ENCODE measurements at regions not wholly inside any gene's neighbourhood (a gene's known extent, or its start where the extent isn't known, plus 50 kb on each side); places are given as distances from the start of the nearest gene placed in this dataset.

GRCh38 chr4:179543771-179544170 lies 2101.5 kb upstream of the AGA start:
- Histone ChIP-seq H3K36me3 (ENCODE audit: control insufficient read depth in 1 of 2, insufficient read depth in 2 of 2, low read length in 2 of 2) (no peaks in the 10 kb centered on the region), H2AK5ac (ENCODE audit: low read length) (no peak overlapping the region), H4K12ac (ENCODE audit: low read depth, low read length) (no peak overlapping the region), H3K27ac (ENCODE audit: low read depth, low read length) (no peak overlapping the region), H3K23ac (ENCODE audit: low read length) (no peak overlapping the region), H3K9ac (ENCODE audit: low read length) (no peak overlapping the region), H3K4ac (ENCODE audit: low read depth, low read length) (no peak overlapping the region), H3K4me3 (ENCODE audit: low read depth, low read length) (no peak overlapping the region), H3K79me1 (ENCODE audit: low read length) (no peaks in the 10 kb centered on the region), H4K8ac (ENCODE audit: low read depth, low read length) (no peak overlapping the region), H2BK5ac (ENCODE audit: low read depth, low read length, poor library complexity) (no peak overlapping the region), H2AFZ (ENCODE audit: insufficient read depth, low read length, poor library complexity) (no peak overlapping the region), H3K4me1 (ENCODE audit: control insufficient read depth in 1 of 2, insufficient read depth in 2 of 2, low read length in 2 of 2) (no peaks in the 10 kb centered on the region), H3K79me2 (ENCODE audit: control insufficient read depth, insufficient read depth, low read length, poor library complexity) (no peaks in the 10 kb centered on the region), H3K9me3 (ENCODE audit: insufficient read depth, low read depth, low read length) (no peaks in the 10 kb centered on the region), H3K4me2 (ENCODE audit: low read length) (no peak overlapping the region), H3K27me3 (ENCODE audit: insufficient read depth, low read length) (no peaks in the 10 kb centered on the region), H3K18ac (ENCODE audit: low read length) (no peak overlapping the region), H4K91ac (ENCODE audit: low read depth, low read length) (no peak overlapping the region), H2BK12ac (ENCODE audit: low read length) (no peak overlapping the region), H3K14ac (ENCODE audit: low read length) (no peak overlapping the region), H2BK120ac (ENCODE audit: insufficient read depth, low read length, poor library complexity) (no peak overlapping the region)
- no peak for DNase-seq
- WGBS (ENCODE audit: extremely low coverage, insufficient coverage, insufficient read length): no CpG with 5 or more reads among the region's 6 CpGs

DNA sequence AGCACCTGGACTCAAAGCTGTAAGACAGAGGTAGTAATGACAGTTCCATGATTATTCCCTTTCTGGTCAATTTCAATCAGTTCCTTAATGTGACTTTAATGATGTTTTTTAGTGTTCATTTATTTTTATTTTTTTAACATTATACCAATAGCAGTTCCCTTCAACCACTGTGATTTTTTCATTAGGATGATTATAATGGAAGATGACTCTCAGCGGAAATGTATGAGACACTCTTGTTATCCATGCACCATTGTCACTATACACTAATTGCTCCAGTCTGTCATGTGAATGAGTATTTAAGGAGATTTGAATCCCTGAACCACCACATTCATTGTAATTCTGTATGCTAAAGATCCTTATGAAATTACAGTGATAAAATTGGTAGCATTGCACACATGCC lies 2102.3 kb upstream of the AGA start:
- Histone ChIP-seq H3K9ac (ENCODE audit: low read length) (no peak overlapping the region), H3K9me3 (ENCODE audit: insufficient read depth, low read depth, low read length) (no peaks in the 10 kb centered on the region), H3K4ac (ENCODE audit: low read depth, low read length) (no peak overlapping the region), H4K91ac (ENCODE audit: low read depth, low read length) (no peak overlapping the region), H4K8ac (ENCODE audit: low read depth, low read length) (no peak overlapping the region), H3K4me3 (ENCODE audit: low read depth, low read length) (no peak overlapping the region), H3K79me1 (ENCODE audit: low read length) (no peaks in the 10 kb centered on the region), H3K4me1 (ENCODE audit: control insufficient read depth in 1 of 2, insufficient read depth in 2 of 2, low read length in 2 of 2) (no peaks in the 10 kb centered on the region), H3K36me3 (ENCODE audit: control insufficient read depth in 1 of 2, insufficient read depth in 2 of 2, low read length in 2 of 2) (no peaks in the 10 kb centered on the region), H2BK12ac (ENCODE audit: low read length) (no peak overlapping the region), H2BK120ac (ENCODE audit: insufficient read depth, low read length, poor library complexity) (no peak overlapping the region), H2AFZ (ENCODE audit: insufficient read depth, low read length, poor library complexity) (no peak overlapping the region), H3K4me2 (ENCODE audit: low read length) (no peak overlapping the region), H3K14ac (ENCODE audit: low read length) (no peak overlapping the region), H3K79me2 (ENCODE audit: control insufficient read depth, insufficient read depth, low read length, poor library complexity) (no peaks in the 10 kb centered on the region), H3K27ac (ENCODE audit: low read depth, low read length) (no peak overlapping the region), H4K12ac (ENCODE audit: low read depth, low read length) (no peak overlapping the region), H3K18ac (ENCODE audit: low read length) (no peak overlapping the region), H2AK5ac (ENCODE audit: low read length) (no peak overlapping the region), H3K23ac (ENCODE audit: low read length) (no peak overlapping the region), H3K27me3 (ENCODE audit: insufficient read depth, low read length) (no peaks in the 10 kb centered on the region), H2BK5ac (ENCODE audit: low read depth, low read length, poor library complexity) (no peak overlapping the region)
- no CpG with 5 or more reads among the region's 1 CpG for WGBS (ENCODE audit: extremely low coverage, insufficient coverage, insufficient read length)
- no peak for DNase-seq

GRCh38 chr4:179552131-179552530 lies 2109.9 kb upstream of the AGA start:
- no peak overlapping the region for H4K8ac ChIP-seq (ENCODE audit: low read depth, low read length)
- no peaks in the 10 kb centered on the region for H3K36me3 ChIP-seq (ENCODE audit: control insufficient read depth in 1 of 2, insufficient read depth in 2 of 2, low read length in 2 of 2)
- no peak overlapping the region for H2AK5ac ChIP-seq (ENCODE audit: low read length)
- H3K27ac ChIP-seq (ENCODE audit: low read depth, low read length): no peak overlapping the region
- H3K4me2 ChIP-seq (ENCODE audit: low read length): no peak overlapping the region
- H3K27me3 ChIP-seq (ENCODE audit: insufficient read depth, low read length): no peaks in the 10 kb centered on the region
- H3K4me1 ChIP-seq (ENCODE audit: control insufficient read depth in 1 of 2, insufficient read depth in 2 of 2, low read length in 2 of 2): no peaks in the 10 kb centered on the region
- no peak overlapping the region for H3K14ac ChIP-seq (ENCODE audit: low read length)
- H4K91ac ChIP-seq (ENCODE audit: low read depth, low read length): no peak overlapping the region
- H3K79me2 ChIP-seq (ENCODE audit: control insufficient read depth, insufficient read depth, low read length, poor library complexity): no peaks in the 10 kb centered on the region
- no peak overlapping the region for H2AFZ ChIP-seq (ENCODE audit: insufficient read depth, low read length, poor library complexity)
- H3K4me3 ChIP-seq (ENCODE audit: low read depth, low read length): no peak overlapping the region
- DNase-seq: no peak
- WGBS (ENCODE audit: extremely low coverage, insufficient coverage, insufficient read length): no CpG with 5 or more reads among the region's 2 CpGs
- H2BK5ac ChIP-seq (ENCODE audit: low read depth, low read length, poor library complexity): no peak overlapping the region
- no peak overlapping the region for H3K9ac ChIP-seq (ENCODE audit: low read length)
- no peak overlapping the region for H3K23ac ChIP-seq (ENCODE audit: low read length)
- H3K79me1 ChIP-seq (ENCODE audit: low read length): no peaks in the 10 kb centered on the region
- H3K9me3 ChIP-seq (ENCODE audit: insufficient read depth, low read depth, low read length): no peaks in the 10 kb centered on the region
- H3K18ac ChIP-seq (ENCODE audit: low read length): no peak overlapping the region
- no peak overlapping the region for H4K12ac ChIP-seq (ENCODE audit: low read depth, low read length)
- H3K4ac ChIP-seq (ENCODE audit: low read depth, low read length): no peak overlapping the region
- H2BK12ac ChIP-seq (ENCODE audit: low read length): no peak overlapping the region
- no peak overlapping the region for H2BK120ac ChIP-seq (ENCODE audit: insufficient read depth, low read length, poor library complexity)

GRCh38 chr4:179563741-179564140 lies 2121.5 kb upstream of the AGA start:
- WGBS (ENCODE audit: extremely low coverage, insufficient coverage, insufficient read length): no CpG with 5 or more reads among the region's 4 CpGs
- Histone ChIP-seq H3K79me2 (ENCODE audit: control insufficient read depth, insufficient read depth, low read length, poor library complexity) (no peaks in the 10 kb centered on the region), H2AK5ac (ENCODE audit: low read length) (no peak overlapping the region), H2BK12ac (ENCODE audit: low read length) (no peak overlapping the region), H4K12ac (ENCODE audit: low read depth, low read length) (no peak overlapping the region), H2BK120ac (ENCODE audit: insufficient read depth, low read length, poor library complexity) (no peak overlapping the region), H3K23ac (ENCODE audit: low read length) (no peak overlapping the region), H3K4ac (ENCODE audit: low read depth, low read length) (no peak overlapping the region), H3K4me2 (ENCODE audit: low read length) (no peak overlapping the region), H2BK5ac (ENCODE audit: low read depth, low read length, poor library complexity) (no peak overlapping the region), H2AFZ (ENCODE audit: insufficient read depth, low read length, poor library complexity) (no peak overlapping the region), H4K91ac (ENCODE audit: low read depth, low read length) (no peak overlapping the region), H3K27me3 (ENCODE audit: insufficient read depth, low read length) (no peaks in the 10 kb centered on the region), H3K4me1 (ENCODE audit: control insufficient read depth in 1 of 2, insufficient read depth in 2 of 2, low read length in 2 of 2) (no peaks in the 10 kb centered on the region), H3K9me3 (ENCODE audit: insufficient read depth, low read depth, low read length) (no peaks in the 10 kb centered on the region), H3K27ac (ENCODE audit: low read depth, low read length) (no peak overlapping the region), H3K9ac (ENCODE audit: low read length) (no peak overlapping the region), H3K18ac (ENCODE audit: low read length) (no peak overlapping the region), H3K4me3 (ENCODE audit: low read depth, low read length) (no peak overlapping the region), H4K8ac (ENCODE audit: low read depth, low read length) (no peak overlapping the region), H3K36me3 (ENCODE audit: control insufficient read depth in 1 of 2, insufficient read depth in 2 of 2, low read length in 2 of 2) (no peaks in the 10 kb centered on the region), H3K79me1 (ENCODE audit: low read length) (no peaks in the 10 kb centered on the region), H3K14ac (ENCODE audit: low read length) (no peak overlapping the region)
- no peak for DNase-seq
